ENCODE measurements at regions not wholly inside any gene's neighbourhood (a gene's known extent, or its start where the extent isn't known, plus 50 kb on each side); places are given as distances from the start of the nearest gene placed in this dataset.
A peak's percentile ranks its signal among the peaks of the same experiment; 100 is the strongest.

DNA sequence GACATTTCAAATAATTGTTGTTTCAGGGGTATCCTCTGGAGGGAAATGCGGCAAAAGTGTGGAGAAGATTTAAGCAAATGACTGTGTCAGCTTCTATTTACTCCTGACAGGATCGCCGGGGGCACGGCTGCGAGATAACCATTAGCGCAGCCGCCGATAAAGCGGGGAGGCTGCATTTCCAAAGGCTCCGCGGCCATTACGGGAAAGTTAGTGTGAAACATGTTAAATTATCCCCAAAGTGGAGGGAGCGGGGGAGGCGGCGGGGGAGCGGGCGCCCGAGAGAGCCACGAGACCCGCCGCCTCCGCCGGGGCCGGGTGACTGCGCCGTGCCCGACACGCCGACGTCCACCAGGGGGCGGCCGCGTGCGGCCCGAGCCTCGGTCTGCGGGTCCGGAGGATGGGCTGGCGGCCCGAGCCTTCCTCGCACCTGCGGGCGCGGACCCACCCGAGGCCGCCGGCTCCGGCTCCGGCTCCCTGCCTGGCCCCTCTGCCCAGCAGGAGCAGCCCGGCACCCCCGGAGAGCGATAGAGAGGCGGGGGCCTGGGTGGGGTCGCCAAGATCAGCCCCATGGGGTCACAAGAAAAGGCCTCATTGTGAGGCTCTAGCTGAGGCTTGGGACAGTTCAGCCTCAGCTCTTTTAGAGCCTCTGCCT lies 74.4 kb upstream of the PAX2 start:
- peak in 1 of 4 donors; percentile 52 for ATAC-seq
- no peak for DNase-seq
- H3K4me3 ChIP-seq = no peak overlapping the region
- WGBS, 4 donors = 1 to 5% (median 4%) methylated on average over 26 to 54 of the region's 54 CpGs
- H3K9me3 ChIP-seq = no peaks in the 10 kb centered on the region
- H3K4me1 ChIP-seq = peaks cover 0 to 6% (median 0%) of the 10 kb centered on the region in 12 donors
- H3K27ac ChIP-seq = no peak overlapping the region
- intact Hi-C loops (cut with DNase I) = loop anchor here in 3 of 10 donors (5.0 to 10.0 kb wide), 2 partner anchors 204 to 206 kb away; no protein-coding TSS in a partner anchor
- peaks cover 30 to 95% (median 64%) of the 10 kb centered on the region in 9 donors for H3K27me3 ChIP-seq
- no peaks in the 10 kb centered on the region for H3K36me3 ChIP-seq
- TF ChIP-seq CTCF (IDR thresholded peaks at IDR 0.05) (peak; percentile 28 to 68 (median 57)), POLR2A (IDR thresholded peaks at IDR 0.05) (no peak)

DNA sequence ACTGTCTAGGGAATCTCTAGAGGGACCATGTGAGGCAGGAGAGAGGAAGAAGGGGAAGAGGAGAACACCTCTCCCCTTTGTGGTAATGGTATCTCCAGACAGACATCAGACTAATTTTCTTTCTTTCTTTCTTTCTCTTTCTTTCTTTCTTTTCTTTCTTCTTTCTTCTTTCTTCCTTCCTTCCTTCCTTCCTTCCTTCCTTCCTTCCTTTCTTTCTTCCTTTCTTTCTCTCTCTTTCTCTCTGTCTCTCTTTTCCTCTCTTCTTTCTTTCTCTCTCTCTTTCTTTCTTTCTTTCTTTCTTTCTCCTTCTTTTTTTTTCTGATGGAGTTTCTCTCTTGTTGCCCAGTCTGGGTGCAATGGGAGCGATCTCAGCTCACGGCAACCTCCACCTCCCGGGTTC lies 73.2 kb upstream of the PAX2 start:
- TF ChIP-seq POLR2A (IDR thresholded peaks at IDR 0.05) (no peak), CTCF (IDR thresholded peaks at IDR 0.05) (no peak)
- Histone ChIP-seq H3K4me3 (no peak overlapping the region), H3K27me3 (peaks cover 26 to 93% (median 64%) of the 10 kb centered on the region in 9 donors)

DNA sequence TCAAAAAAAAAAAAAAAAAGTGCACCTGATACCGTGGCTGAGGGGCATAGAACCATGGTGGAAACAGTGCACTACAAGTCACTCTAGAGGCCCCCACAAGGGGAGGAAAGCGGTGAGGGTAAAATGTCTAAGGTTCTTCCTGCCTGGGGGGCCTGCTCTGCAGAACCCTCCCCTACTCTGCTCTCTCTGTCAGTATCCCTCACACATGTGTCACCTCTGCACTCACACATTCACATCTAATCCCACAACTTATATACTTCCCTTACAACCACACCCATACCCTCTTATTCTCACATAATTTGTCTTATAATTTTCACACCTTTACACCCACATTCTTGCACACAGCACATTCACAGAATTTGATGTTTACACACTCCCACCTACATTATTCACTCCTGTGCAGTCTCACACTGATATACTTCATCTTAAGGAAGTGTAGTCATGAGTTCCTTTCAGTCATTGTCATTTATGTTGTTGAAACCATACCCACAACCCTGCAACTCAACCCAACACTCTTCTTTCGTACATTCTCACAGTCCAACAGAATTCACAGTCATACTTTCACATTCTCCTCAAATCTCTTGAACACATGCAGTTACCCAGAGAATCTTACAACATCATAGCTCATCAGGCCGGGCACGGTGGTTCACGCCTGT lies 68.0 kb upstream of the PAX2 start:
- DNase-seq (no peak), ATAC-seq (no peak)
- WGBS, 4 donors = 69 to 74% (median 70%) methylated on average over 6 of the region's 6 CpGs
- intact Hi-C loops (cut with DNase I) = loop anchor here in 3 of 10 donors (5.0 to 10.0 kb wide), 2 partner anchors 195 to 197 kb away; no protein-coding TSS in a partner anchor
- no peak for TF ChIP-seq POLR2A (IDR thresholded peaks at IDR 0.05)
- TF ChIP-seq CTCF (IDR thresholded peaks at IDR 0.05) = no peak
- Histone ChIP-seq H3K4me1 (peaks cover 0 to 6% (median 0%) of the 10 kb centered on the region in 12 donors), H3K9me3 (no peaks in the 10 kb centered on the region), H3K36me3 (no peaks in the 10 kb centered on the region), H3K4me3 (no peak overlapping the region), H3K27me3 (peaks cover 7 to 92% (median 46%) of the 10 kb centered on the region in 9 donors), H3K27ac (no peak overlapping the region)

More for the DNA sequence above, 73.2 kb upstream of the PAX2 start:
- 83 to 94% (median 88%) methylated on average over 3 of the region's 3 CpGs for WGBS, 4 donors
- H3K27ac ChIP-seq = no peak overlapping the region
- H3K4me1 ChIP-seq = peaks cover 0 to 6% (median 0%) of the 10 kb centered on the region in 12 donors
- no peaks in the 10 kb centered on the region for H3K36me3 ChIP-seq
- no peaks in the 10 kb centered on the region for H3K9me3 ChIP-seq
- intact Hi-C loops (cut with DNase I) = loop anchor here in 3 of 10 donors (5.0 to 10.0 kb wide), 2 partner anchors 203 to 205 kb away; no protein-coding TSS in a partner anchor
- no peak for DNase-seq
- no peak for ATAC-seq

DNA sequence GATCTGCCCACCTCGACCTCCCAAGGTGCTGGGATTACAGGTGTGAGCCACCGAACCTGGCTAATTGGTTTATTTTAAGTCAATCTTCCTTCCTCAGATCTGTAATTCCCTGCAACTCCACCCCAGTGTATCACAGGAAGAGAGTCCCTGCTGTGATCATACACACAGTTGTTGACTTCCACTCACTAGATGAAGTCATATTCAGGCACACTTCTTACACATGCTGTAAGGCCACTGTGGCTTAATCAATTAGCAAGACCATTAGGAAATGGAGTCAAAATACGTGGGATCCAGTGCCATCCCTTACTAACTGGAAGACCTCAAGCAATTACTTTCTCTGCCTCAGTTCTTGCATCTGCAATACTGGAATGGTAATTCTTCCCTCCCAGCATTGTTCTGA lies 66.1 kb upstream of the PAX2 start:
- Histone ChIP-seq H3K4me3 (no peak overlapping the region), H3K4me1 (peaks cover 0 to 6% (median 0%) of the 10 kb centered on the region in 12 donors), H3K9me3 (no peaks in the 10 kb centered on the region), H3K36me3 (no peaks in the 10 kb centered on the region), H3K27me3 (peaks cover 16 to 94% (median 49%) of the 10 kb centered on the region in 9 donors), H3K27ac (no peak overlapping the region)
- DNase-seq (no peak), ATAC-seq (no peak)
- no peak for TF ChIP-seq POLR2A (IDR thresholded peaks at IDR 0.05)
- TF ChIP-seq CTCF (IDR thresholded peaks at IDR 0.05) = no peak
- 6 to 19% (median 13%) methylated on average over 3 of the region's 3 CpGs for WGBS, 4 donors
- intact Hi-C loops (cut with DNase I) = loop anchor here in 3 of 10 donors (5.0 to 10.0 kb wide), 2 partner anchors 193 to 195 kb away; no protein-coding TSS in a partner anchor
